ENCODE measurements at regions not wholly inside any gene's neighbourhood (a gene's known extent, or its start where the extent isn't known, plus 50 kb on each side); places are given as distances from the start of the nearest gene placed in this dataset.

GRCh38 chr2:195395362-195395761 is 261.7 kb upstream of the SLC39A10 start:
- TF ChIP-seq HEYL (CRISPR knock-in tag; IDR thresholded peaks at IDR 0.05), result no peak
- no peak for TF ChIP-seq EHMT2 (IDR thresholded peaks at IDR 0.05; ENCODE audit: low read depth)
- TF ChIP-seq HMGXB4 (CRISPR knock-in tag; IDR thresholded peaks at IDR 0.05; ENCODE audit: borderline replicate concordance), result no peak
- no peak for TF ChIP-seq USF2 (IDR thresholded peaks at IDR 0.05)
- TF ChIP-seq NR3C1 (IDR thresholded peaks at IDR 0.05), result no peak
- TF ChIP-seq, protein P1, sequence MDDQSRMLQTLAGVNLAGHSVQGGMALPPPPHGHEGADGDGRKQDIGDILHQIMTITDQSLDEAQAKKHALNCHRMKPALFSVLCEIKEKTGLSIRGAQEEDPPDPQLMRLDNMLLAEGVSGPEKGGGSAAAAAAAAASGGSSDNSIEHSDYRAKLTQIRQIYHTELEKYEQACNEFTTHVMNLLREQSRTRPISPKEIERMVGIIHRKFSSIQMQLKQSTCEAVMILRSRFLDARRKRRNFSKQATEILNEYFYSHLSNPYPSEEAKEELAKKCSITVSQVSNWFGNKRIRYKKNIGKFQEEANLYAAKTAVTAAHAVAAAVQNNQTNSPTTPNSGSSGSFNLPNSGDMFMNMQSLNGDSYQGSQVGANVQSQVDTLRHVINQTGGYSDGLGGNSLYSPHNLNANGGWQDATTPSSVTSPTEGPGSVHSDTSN (IDR thresholded peaks at IDR 0.05), result no peak
- no peak for TF ChIP-seq REST (IDR thresholded peaks at IDR 0.05)
- TF ChIP-seq MYC (IDR thresholded peaks at IDR 0.05; ENCODE audit: borderline replicate concordance, low read length), result no peak
- no peak for TF ChIP-seq JUN (IDR thresholded peaks at IDR 0.05)
- no peak for TF ChIP-seq NFE2L2 (conservative IDR thresholded peaks at IDR 0.05; ENCODE audit: low read length)
- TF ChIP-seq ESRRA (IDR thresholded peaks at IDR 0.05; ENCODE audit: borderline replicate concordance, low read length), result no peak
- TF ChIP-seq RFX5 (IDR thresholded peaks at IDR 0.05), result no peak
- TF ChIP-seq ZC3H11A (IDR thresholded peaks at IDR 0.05), result no peak
- no peak for TF ChIP-seq SMC3 (IDR thresholded peaks at IDR 0.05)
- no peak for TF ChIP-seq ATOH8 (CRISPR knock-in tag; IDR thresholded peaks at IDR 0.05; ENCODE audit: low read depth)
- TF ChIP-seq HOXB5 (CRISPR knock-in tag; IDR thresholded peaks at IDR 0.05), result no peak
- no peak for TF ChIP-seq EP300 (IDR thresholded peaks at IDR 0.05)
- no peak for TF ChIP-seq JUNB (IDR thresholded peaks at IDR 0.05)
- no peak for TF ChIP-seq CBX8 (IDR thresholded peaks at IDR 0.05)
- no peak for TF ChIP-seq HOXB13 (CRISPR knock-in tag; IDR thresholded peaks at IDR 0.05; ENCODE audit: low read depth)
- FAIRE-seq (no peak), DNase-seq (ENCODE audit: low read depth in 1 of 2, low spot score in 1 of 2) (no peak), ATAC-seq (no peak)
- Histone ChIP-seq H3K27ac (no peak overlapping the region), H3K4me1 (no peaks in the 10 kb centered on the region), H3K4me3 (no peak overlapping the region), H3K9me3 (no peaks in the 10 kb centered on the region), H3K4me2 (no peak overlapping the region)
- CTCF ChIA-PET, result no interaction called here
- POLR2A ChIA-PET, result no interaction called here
